GM10248 (cell line): ENCODE measurements at regions not wholly inside any gene's neighbourhood (a gene's known extent, or its start where the extent isn't known, plus 50 kb on each side); places are given as distances from the start of the nearest gene placed in this dataset.

Source experiments
- CTCF ChIA-PET: fragments of 300-600 bp; sonication (Branson Sonifier 250); formaldehyde crosslinking; extraction: SDS; loops from one replicate; lab custom pipeline; 2021; ENCODE audit warnings: antibody characterized with exemption; lab: Yijun Ruan, JAX
- POLR2A ChIA-PET: fragments of 350-650 bp; sonication (Branson Sonifier 250); formaldehyde crosslinking; extraction: SDS; loops from one replicate; lab custom pipeline; 2020; ENCODE audit warnings: antibody characterized with exemption; lab: Yijun Ruan, JAX
- DNase-seq: peaks from one replicate; pipeline ENCODE4 v3.0.0; 2012; ENCODE audit errors: extremely low spot score
- CTCF ChIP-seq: IDR thresholded peaks from 2 replicates; pipeline ENCODE4 v1.5.1; 2012; ENCODE audit warnings: mild to moderate bottlenecking, low read depth; ENCODE audit errors: extremely low read depth, missing control alignments, control extremely low read depth

GRCh38 chr3:99373846-99374210, 264.6 kb upstream of the COL8A1 start:
- POLR2A ChIA-PET, result no interaction called here
- CTCF ChIA-PET, result interaction anchor here (1.2 kb wide), 1 partner anchor 15 kb away, joined by 5 read pairs; no protein-coding TSS in a partner anchor
- no peak for DNase-seq
- TF ChIP-seq CTCF, result no peak

- TF ChIP-seq CTCF, result no peak
- CTCF ChIA-PET, result interaction anchor here (1.1 to 1.2 kb wide), 2 partner anchors 13 to 15 kb away, joined by 3 to 5 read pairs; no protein-coding TSS in a partner anchor
- DNase-seq, result no peak
- POLR2A ChIA-PET, result no interaction called here
Measured at GRCh38 chr3:99373088-99373845, 265.1 kb upstream of the COL8A1 start.

GRCh38 chr3:99366663-99367429, 271.5 kb upstream of the COL8A1 start:
- POLR2A ChIA-PET, result no interaction called here
- DNase-seq, result no peak
- CTCF ChIA-PET, result interaction anchor here (1.3 kb wide), 1 partner anchor 19 kb away, joined by 3 read pairs; no protein-coding TSS in a partner anchor
- TF ChIP-seq CTCF, result no peak

GRCh38 chr3:99365979-99366378, 272.4 kb upstream of the COL8A1 start:
- POLR2A ChIA-PET, result no interaction called here
- no peak for TF ChIP-seq CTCF
- DNase-seq, result no peak
- CTCF ChIA-PET, result interaction anchor here (1.0 kb wide), 1 partner anchor 28 kb away, joined by 3 read pairs; no protein-coding TSS in a partner anchor

GRCh38 chr3:99365396-99365795, 273.0 kb upstream of the COL8A1 start:
- CTCF ChIA-PET, result interaction anchor here (1.0 to 1.6 kb wide), 3 partner anchors 12 to 39 kb away, joined by 3 to 5 read pairs (median 3); no protein-coding TSS in a partner anchor
- POLR2A ChIA-PET, result no interaction called here
- no peak for TF ChIP-seq CTCF
- DNase-seq, result no peak

- TF ChIP-seq CTCF, result no peak
- CTCF ChIA-PET, result interaction anchor here (1.0 kb wide), 1 partner anchor 12 kb away, joined by 3 read pairs; no protein-coding TSS in a partner anchor
- POLR2A ChIA-PET, result no interaction called here
- DNase-seq, result no peak
Measured at GRCh38 chr3:99357131-99357530, 281.3 kb upstream of the COL8A1 start.
